HFF-Myc (cell line): ENCODE measurements at regions not wholly inside any gene's neighbourhood (a gene's known extent, or its start where the extent isn't known, plus 50 kb on each side); places are given as distances from the start of the nearest gene placed in this dataset.

Source experiments
- DNase-seq: peaks from one replicate; pipeline ENCODE4 v3.0.0-alpha.2; 2011; ENCODE audit warnings: low read depth; ENCODE audit errors: extremely low read depth
- H3K4me3 ChIP-seq: replicated peaks from 2 replicates; pipeline ENCODE4 v1.5.1; 2011; ENCODE audit warnings: low read depth, mild to moderate bottlenecking, control low read depth, low read length
- TF ChIP-seq, protein P1 (sequence below): IDR thresholded peaks from 2 replicates; pipeline ENCODE4 v1.5.1; 2012; ENCODE audit warnings: mild to moderate bottlenecking, low read depth, low read length, control low read depth; ENCODE audit errors: missing control alignments

- no peak for DNase-seq
- TF ChIP-seq, protein P1, sequence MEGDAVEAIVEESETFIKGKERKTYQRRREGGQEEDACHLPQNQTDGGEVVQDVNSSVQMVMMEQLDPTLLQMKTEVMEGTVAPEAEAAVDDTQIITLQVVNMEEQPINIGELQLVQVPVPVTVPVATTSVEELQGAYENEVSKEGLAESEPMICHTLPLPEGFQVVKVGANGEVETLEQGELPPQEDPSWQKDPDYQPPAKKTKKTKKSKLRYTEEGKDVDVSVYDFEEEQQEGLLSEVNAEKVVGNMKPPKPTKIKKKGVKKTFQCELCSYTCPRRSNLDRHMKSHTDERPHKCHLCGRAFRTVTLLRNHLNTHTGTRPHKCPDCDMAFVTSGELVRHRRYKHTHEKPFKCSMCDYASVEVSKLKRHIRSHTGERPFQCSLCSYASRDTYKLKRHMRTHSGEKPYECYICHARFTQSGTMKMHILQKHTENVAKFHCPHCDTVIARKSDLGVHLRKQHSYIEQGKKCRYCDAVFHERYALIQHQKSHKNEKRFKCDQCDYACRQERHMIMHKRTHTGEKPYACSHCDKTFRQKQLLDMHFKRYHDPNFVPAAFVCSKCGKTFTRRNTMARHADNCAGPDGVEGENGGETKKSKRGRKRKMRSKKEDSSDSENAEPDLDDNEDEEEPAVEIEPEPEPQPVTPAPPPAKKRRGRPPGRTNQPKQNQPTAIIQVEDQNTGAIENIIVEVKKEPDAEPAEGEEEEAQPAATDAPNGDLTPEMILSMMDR: no peak
- H3K4me3 ChIP-seq: no peak overlapping the region
These were observed 70.3 kb upstream of the MIR17HG start for GRCh38 chr13:91277013-91277676.

- H3K4me3 ChIP-seq: no peak overlapping the region
- TF ChIP-seq, protein P1: no peak
- no peak for DNase-seq
These were observed 69.2 kb upstream of the MIR17HG start for GRCh38 chr13:91278291-91278690.

DNA sequence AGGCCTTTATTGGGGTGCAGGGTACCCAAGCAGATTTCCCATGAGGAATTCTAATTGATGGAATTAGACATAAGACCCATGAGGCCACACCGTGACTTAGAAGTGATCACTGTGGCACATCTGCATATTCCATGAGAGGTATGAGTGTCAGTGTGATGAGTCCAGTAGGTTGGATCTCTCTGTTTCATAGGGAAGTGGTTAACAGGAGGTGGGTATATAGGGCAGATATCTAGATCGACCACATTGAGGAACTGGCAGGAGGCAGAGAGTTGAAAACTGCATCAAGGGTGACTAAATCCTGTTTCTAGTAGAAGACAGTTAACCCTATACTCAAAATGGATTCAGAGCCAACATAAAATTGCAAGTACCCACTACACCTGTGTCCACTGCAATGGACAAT is 68.6 kb upstream of the MIR17HG start:
- no peak overlapping the region for H3K4me3 ChIP-seq
- no peak for DNase-seq
- TF ChIP-seq, protein P1: no peak

DNA sequence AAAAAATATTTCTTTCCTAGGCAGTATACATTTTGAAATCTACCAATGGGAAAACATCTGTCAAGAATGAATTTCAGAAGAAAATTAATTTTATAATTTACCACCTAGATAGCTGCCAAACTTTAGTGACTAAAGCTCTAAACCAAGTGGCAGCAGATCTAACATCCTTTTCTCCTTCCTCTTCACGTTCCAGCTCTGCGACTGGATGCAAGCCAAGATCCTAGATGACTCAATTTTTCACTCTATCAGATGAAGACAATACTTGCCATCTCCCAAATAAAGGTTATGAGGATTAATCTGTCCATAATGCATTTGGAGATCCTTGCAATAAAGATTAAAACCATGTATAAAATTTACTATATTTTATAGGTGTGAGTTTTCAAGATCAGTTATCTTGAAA is 66.7 kb upstream of the MIR17HG start:
- TF ChIP-seq, protein P1: no peak
- no peak for DNase-seq
- H3K4me3 ChIP-seq: no peak overlapping the region

DNA sequence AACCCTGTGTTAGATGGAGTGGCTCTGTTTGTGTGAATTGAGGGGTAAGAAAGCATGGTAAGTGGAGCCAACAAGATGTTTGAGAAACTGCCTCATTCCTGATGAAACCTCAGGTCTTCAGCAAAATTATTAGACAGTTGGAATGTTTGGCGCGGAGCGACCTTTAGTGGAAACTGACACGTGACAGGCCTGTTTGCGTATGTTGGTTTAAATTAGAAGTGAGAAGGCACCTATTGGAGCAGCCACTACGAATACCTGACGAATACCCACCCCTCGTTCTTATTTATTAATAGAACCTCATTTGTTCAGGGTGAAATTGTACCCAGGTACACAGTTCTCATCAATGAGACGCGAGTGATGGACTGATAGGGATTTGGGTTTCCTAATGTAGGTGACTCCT is 63.2 kb upstream of the MIR17HG start:
- TF ChIP-seq, protein P1: no peak
- no peak overlapping the region for H3K4me3 ChIP-seq
- no peak for DNase-seq

DNA sequence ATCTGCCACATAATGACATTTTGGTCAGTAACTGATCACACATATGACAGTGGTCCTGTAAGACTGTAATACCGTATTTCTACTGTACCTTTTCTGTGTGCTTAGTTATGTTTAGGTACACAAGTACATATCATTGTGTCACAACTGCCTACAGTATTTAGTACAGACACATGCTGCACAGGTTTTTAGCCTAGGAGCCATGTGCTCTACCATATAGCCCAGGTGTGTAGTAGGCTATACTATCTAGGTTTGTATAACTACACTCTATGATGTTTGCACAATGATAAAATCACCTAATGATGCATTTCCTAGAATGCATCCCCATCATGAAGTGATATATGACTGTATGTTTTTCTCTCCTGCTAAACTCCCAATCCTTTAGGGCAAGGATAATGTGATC is 61.2 kb upstream of the MIR17HG start:
- no peak overlapping the region for H3K4me3 ChIP-seq
- DNase-seq: no peak
- TF ChIP-seq, protein P1: no peak

- no peak for DNase-seq
- TF ChIP-seq, protein P1: no peak
- H3K4me3 ChIP-seq: no peak overlapping the region
These were observed 56.4 kb upstream of the MIR17HG start for GRCh38 chr13:91291078-91291477.
